ENCODE measurements at regions not wholly inside any gene's neighbourhood (a gene's known extent, or its start where the extent isn't known, plus 50 kb on each side); places are given as distances from the start of the nearest gene placed in this dataset.

DNA sequence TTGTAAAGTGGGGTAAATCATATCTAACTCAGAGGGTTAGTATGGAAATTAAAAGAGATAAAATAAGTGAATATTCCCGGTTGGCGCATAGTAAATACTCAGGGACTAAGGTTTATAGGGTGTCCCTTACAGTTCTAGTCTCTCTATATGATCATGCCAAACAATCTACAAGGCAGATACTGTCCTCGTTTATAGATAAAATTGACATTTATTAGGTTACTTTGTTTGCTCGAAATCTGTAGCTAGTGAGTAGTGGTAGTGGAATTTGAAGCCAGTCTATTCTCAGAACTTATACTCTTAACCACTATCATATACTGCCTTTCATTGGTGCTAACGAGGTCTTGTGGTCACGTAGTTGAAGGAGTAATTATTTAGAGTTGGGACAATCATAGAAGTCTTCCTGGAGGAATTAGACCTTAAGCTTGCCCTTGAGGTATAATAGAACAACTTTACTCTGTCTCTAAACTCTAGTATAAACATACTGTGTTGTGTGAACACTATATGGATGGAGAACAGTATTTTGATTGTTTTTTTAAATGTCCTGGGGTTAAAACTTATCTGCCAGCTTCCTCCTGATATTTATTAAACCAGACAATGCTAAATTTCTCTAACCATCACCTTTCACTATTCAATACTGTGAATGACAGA, 324.0 kb downstream of the STIM2 start:
- no peak overlapping the region for H3K4me3 Mint-ChIP-seq
- ATAC-seq (no peak), DNase-seq (no peak)
- H3K4me1 Mint-ChIP-seq (ENCODE audit: low read depth): no peaks in the 10 kb centered on the region
- no peaks in the 10 kb centered on the region for H3K27me3 Mint-ChIP-seq (ENCODE audit: low read depth)
- H3K36me3 Mint-ChIP-seq (ENCODE audit: insufficient read depth): no peaks in the 10 kb centered on the region
- no peaks in the 10 kb centered on the region for H3K9me3 Mint-ChIP-seq

DNA sequence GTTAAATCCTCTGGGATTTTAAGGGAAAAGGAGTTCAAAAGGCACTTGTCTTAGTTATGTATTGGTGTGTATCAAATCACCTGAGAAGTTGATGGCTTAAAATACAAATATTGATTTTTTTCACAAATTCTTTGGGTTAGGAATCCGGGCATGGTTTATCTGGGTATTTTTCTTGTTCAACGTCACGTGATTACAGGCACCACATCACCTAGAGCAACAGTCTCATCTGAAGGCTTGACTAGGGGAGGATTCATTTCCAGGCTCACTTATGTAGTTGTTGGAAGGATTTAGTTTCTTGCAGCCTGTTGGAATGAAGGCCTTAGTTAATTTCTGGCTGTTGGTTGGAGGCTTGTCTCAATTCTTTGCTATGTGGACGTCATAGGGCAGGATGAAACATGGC, 326.1 kb downstream of the STIM2 start:
- Mint-ChIP-seq H3K4me1 (ENCODE audit: low read depth) (no peaks in the 10 kb centered on the region), H3K9me3 (no peaks in the 10 kb centered on the region), H3K27me3 (ENCODE audit: low read depth) (no peaks in the 10 kb centered on the region), H3K4me3 (no peak overlapping the region), H3K36me3 (ENCODE audit: insufficient read depth) (no peaks in the 10 kb centered on the region)
- DNase-seq: no peak
- no peak for ATAC-seq

DNA sequence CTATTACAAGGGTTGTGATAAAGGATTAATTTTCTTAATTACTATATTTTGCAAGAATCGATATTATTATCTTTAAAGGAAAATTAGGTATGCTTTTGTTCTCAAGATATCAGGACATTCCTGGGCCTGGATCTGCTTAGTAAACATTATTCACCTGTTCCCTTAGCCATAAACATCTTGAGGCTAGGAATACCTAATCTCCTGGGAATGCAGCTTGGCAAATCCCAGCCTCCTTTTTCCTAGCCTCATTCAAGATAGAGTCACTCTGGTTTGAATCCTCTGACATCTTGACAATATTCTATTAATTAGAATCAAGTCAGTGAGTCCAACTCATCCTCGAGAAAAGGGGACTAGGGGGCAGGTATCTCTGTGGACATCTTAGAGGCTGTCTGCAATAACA, 327.1 kb downstream of the STIM2 start:
- Mint-ChIP-seq H3K27me3 (ENCODE audit: low read depth) (peaks cover 2% of the 10 kb centered on the region), H3K4me3 (no peak overlapping the region), H3K36me3 (ENCODE audit: insufficient read depth) (no peaks in the 10 kb centered on the region), H3K9me3 (no peaks in the 10 kb centered on the region), H3K4me1 (ENCODE audit: low read depth) (no peaks in the 10 kb centered on the region)
- ATAC-seq (no peak), DNase-seq (no peak)

DNA sequence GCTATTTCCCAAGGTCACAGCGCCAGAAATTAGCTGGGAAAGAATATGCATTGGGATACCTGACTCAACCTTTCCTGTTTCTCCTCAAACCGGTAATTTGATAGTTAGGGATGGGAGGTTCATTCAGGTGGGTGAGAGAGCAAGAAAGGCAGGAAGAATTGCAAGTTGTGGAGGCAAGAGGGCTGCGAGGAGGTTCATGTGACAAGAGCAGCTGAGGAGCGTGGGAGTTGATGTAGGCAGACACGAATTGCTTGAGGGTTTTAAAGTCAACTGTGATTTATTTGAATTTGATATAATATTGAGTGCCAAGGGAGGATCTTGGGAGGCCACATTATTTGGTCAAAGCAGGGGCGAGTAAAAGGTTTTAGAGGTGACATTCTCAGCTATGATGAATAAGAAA, 329.0 kb downstream of the STIM2 start:
- Mint-ChIP-seq H3K9me3 (no peaks in the 10 kb centered on the region), H3K4me3 (no peak overlapping the region), H3K27me3 (ENCODE audit: low read depth) (peaks cover 4% of the 10 kb centered on the region), H3K36me3 (ENCODE audit: insufficient read depth) (no peaks in the 10 kb centered on the region), H3K4me1 (ENCODE audit: low read depth) (no peaks in the 10 kb centered on the region)
- ATAC-seq (no peak), DNase-seq (no peak)

DNA sequence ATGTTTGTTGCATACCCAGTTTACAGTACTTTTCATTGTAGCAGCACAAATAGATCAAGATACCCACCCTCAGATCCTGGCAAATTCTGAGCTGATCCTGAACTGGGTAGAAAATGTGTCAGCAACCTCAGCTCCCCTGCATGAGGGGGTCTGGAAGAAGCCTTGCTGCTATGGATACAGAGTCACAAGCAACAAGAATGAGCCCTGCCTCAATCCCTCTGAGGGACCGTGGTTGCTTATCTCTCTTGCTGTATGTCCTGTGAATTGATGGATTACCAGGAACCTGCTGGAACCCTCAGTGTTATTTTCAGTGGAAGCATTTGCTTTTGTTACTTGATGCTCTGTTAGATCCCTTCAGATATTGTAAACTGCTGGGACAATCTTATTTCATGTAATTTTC, 331.0 kb downstream of the STIM2 start:
- H3K27me3 Mint-ChIP-seq (ENCODE audit: low read depth): peaks cover 4% of the 10 kb centered on the region
- no peak overlapping the region for H3K4me3 Mint-ChIP-seq
- no peaks in the 10 kb centered on the region for H3K36me3 Mint-ChIP-seq (ENCODE audit: insufficient read depth)

DNA sequence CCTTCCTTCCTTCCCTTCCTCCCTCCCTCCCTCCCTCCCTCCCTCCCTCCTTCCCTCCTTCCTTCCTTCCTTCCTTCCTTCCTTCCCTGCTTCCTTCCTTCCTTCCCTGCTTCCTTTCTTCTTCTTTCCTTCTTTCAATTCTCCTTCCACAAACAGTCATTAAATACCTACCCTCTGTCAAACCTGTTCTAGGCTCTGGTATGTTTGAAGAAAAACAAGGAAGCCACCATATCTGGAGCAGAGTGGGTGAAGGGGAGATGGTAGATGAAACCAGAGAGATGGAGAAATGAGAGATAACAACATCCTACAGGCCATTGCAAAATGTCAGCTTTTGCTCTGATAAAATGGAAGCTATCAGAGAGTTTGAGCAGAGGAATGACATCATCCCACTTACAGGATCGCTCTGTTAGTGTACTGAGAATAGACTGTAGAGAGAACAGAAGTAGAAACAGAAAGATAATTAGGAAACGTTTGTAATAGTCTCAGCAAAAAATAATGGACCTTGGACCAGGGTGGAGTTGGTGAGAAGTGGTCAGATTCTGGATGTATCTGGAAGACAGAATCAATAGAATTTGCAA, 334.0 kb downstream of the STIM2 start:
- Mint-ChIP-seq H3K4me1 (ENCODE audit: low read depth) (no peaks in the 10 kb centered on the region), H3K9me3 (no peaks in the 10 kb centered on the region), H3K36me3 (ENCODE audit: insufficient read depth) (no peaks in the 10 kb centered on the region), H3K4me3 (no peak overlapping the region), H3K27me3 (ENCODE audit: low read depth) (peaks cover 4% of the 10 kb centered on the region)
- DNase-seq (no peak), ATAC-seq (no peak)

More for the DNA sequence above, 331.0 kb downstream of the STIM2 start:
- H3K9me3 Mint-ChIP-seq: no peaks in the 10 kb centered on the region
- no peak for DNase-seq
- no peak for ATAC-seq
- H3K4me1 Mint-ChIP-seq (ENCODE audit: low read depth): no peaks in the 10 kb centered on the region

DNA sequence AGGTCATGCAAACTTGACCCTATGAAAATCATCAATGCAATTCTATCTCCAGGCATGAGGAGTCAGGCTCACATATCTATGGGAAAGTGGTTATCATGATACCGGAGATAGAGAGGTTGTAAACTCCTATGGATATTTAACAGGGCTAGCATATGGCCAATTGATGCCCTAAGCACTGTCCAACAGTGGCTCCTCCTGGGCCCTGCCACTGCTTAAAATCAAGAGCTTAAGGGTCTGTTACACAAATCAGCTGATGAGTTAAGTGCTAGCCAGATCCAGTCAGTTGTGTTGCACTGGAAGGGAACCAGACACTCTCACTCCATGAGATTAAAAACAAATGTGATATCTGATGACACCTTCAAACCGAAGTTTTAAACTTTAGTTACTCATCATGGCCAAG, 337.6 kb downstream of the STIM2 start:
- Mint-ChIP-seq H3K9me3 (no peaks in the 10 kb centered on the region), H3K4me3 (no peak overlapping the region), H3K36me3 (ENCODE audit: insufficient read depth) (no peaks in the 10 kb centered on the region), H3K27me3 (ENCODE audit: low read depth) (no peaks in the 10 kb centered on the region), H3K4me1 (ENCODE audit: low read depth) (no peaks in the 10 kb centered on the region)
- DNase-seq (no peak), ATAC-seq (no peak)

DNA sequence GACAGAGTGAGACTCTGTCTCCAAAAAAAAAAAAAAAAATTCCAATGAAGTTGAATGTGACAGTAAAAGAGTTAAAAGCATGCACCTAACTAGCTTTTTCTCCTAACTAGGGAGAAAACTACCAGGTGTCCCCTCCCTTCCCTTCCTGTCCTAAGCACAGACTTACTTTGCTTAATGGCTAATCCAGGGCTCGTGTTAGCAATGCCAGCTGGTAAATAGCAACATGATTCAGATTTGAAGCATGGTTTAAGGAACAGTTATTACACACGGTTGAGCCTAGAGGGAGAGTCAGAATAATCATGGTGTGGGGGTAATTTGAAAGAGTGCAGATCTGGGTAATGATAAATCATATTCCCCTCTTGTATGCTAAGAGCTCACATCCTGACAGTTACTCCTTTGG, 338.3 kb downstream of the STIM2 start:
- no peaks in the 10 kb centered on the region for H3K27me3 Mint-ChIP-seq (ENCODE audit: low read depth)
- H3K4me3 Mint-ChIP-seq: no peak overlapping the region
- no peaks in the 10 kb centered on the region for H3K36me3 Mint-ChIP-seq (ENCODE audit: insufficient read depth)
- DNase-seq (no peak), ATAC-seq (no peak)
- H3K4me1 Mint-ChIP-seq (ENCODE audit: low read depth): no peaks in the 10 kb centered on the region
- no peaks in the 10 kb centered on the region for H3K9me3 Mint-ChIP-seq

DNA sequence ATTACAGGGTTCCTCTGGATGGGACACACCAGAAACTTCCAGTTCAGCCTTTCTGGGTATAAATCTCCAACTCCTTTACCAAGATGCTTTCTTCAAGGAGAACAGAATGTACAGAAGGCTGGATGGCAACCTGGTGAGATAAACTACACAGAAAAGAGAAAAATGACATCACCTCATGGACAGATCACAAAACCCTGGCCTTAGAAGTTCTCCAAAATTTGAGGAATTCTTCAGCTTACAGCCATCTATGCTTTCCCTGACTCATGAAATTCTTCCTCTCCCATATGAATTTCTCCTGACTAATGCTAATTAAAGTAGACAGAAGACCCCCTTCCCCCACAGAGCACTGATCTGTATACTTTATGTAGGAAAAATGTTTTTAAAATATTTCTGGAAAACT, 345.4 kb downstream of the STIM2 start:
- H3K27me3 Mint-ChIP-seq (ENCODE audit: low read depth): no peaks in the 10 kb centered on the region
- H3K9me3 Mint-ChIP-seq: no peaks in the 10 kb centered on the region
- no peak overlapping the region for H3K4me3 Mint-ChIP-seq
- DNase-seq (no peak), ATAC-seq (no peak)
- H3K4me1 Mint-ChIP-seq (ENCODE audit: low read depth): no peaks in the 10 kb centered on the region
- no peaks in the 10 kb centered on the region for H3K36me3 Mint-ChIP-seq (ENCODE audit: insufficient read depth)

DNA sequence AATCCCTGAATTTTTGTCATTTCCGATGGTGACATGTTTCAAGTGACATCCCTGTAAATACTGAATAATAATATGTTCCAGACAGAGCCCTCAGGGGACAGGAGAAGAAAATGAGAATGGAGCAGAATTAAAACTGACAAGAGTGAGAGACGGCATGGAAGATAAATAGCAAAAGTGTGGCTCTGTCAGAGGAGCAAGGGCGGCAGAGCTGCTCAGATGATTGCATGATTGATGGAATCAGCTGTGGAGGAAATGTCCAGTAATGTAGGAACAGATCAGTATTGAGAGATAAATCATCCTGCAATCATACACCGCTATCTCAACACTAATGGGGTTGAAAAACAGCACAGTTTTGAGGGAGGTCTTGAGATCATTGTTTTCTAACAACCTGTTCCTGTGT, 350.3 kb downstream of the STIM2 start:
- H3K36me3 Mint-ChIP-seq (ENCODE audit: insufficient read depth): no peaks in the 10 kb centered on the region
- ATAC-seq: no peak

DNA sequence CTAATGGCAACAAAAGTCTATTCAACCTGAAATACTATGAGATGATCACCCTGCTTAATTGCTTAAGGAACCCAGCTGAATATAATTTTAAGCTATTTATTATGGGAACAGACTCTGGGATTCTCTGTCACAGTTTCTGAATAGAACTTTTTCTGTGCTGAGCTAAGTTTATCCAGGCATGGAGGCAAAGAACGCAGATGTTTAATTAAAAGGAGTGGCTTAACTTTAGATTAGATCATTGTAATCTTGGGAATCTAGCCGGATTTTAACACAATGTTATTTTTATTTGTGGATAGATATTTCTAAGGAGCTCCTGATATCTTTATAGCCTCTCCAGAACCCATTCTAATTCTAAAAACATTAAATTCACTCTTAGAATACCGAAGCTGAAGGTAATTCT, 353.4 kb downstream of the STIM2 start:
- H3K36me3 Mint-ChIP-seq (ENCODE audit: insufficient read depth): no peaks in the 10 kb centered on the region
- ATAC-seq: no peak
- peaks cover 2% of the 10 kb centered on the region for H3K4me1 Mint-ChIP-seq (ENCODE audit: low read depth)
- no peak overlapping the region for H3K4me3 Mint-ChIP-seq
- no peak for DNase-seq
- no peaks in the 10 kb centered on the region for H3K27me3 Mint-ChIP-seq (ENCODE audit: low read depth)
- H3K9me3 Mint-ChIP-seq: peaks cover 3% of the 10 kb centered on the region

More for the DNA sequence above, 350.3 kb downstream of the STIM2 start:
- Mint-ChIP-seq H3K4me1 (ENCODE audit: low read depth) (no peaks in the 10 kb centered on the region), H3K9me3 (peaks cover 3% of the 10 kb centered on the region), H3K4me3 (no peak overlapping the region), H3K27me3 (ENCODE audit: low read depth) (no peaks in the 10 kb centered on the region)
- no peak for DNase-seq

DNA sequence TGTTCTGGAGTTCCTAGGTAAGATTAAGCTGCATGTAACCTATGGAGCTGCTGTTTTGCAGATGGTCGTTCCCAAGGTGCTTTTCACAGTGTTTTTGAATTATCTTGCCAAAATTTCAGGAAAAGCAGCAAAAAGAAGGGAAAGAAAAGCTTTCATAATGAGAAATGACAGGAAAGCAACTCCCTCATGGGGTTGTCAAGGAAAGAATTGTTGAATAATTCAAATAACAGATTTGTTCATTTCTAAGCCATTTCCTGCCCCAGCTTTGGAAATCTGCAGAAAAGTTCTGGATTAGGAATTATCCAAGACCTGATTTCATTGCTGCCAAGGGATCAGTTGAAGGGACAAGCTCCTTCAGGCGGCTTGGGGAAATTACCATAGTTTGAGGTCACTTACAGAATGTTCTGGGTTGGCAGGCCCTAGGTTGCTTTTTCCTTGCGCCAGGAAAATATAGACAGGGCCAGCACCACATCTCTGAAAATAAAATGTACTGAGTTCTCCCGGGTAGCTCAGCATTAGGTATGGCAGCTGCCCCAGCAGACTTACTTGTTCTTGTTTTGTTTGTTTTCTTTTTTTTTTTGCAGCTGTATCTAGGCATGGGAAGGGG, 354.7 kb downstream of the STIM2 start:
- Mint-ChIP-seq H3K4me3 (no peak overlapping the region), H3K9me3 (peaks cover 3% of the 10 kb centered on the region), H3K27me3 (ENCODE audit: low read depth) (no peaks in the 10 kb centered on the region), H3K4me1 (ENCODE audit: low read depth) (peaks cover 2% of the 10 kb centered on the region), H3K36me3 (ENCODE audit: insufficient read depth) (no peaks in the 10 kb centered on the region)
- DNase-seq: no peak
- no peak for ATAC-seq

DNA sequence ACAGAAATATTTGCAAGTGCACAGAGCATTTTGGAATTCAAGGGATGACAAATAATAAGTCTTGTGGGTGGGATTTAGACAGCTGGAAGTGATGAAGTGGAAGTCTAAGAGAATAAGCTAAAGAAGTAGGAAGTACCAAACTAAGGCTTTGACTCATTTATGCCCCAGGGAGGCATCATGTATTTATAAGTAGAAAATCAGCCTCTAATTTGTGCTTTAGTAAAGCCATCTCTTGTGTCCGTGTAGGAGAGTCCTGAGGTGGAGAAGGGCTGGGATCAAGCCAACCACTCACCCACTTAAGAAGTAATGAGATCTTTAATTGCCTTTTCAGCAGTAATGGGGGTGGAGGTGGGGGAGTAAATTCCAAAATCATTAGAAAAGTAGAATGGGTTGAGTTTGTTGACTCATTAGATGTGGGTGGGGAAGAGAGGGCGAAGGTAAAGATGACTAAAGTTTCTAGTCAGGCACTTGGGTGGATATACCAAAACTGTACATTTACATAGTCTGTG, 356.7 kb downstream of the STIM2 start:
- H3K27me3 Mint-ChIP-seq (ENCODE audit: low read depth): no peaks in the 10 kb centered on the region
- peaks cover 3% of the 10 kb centered on the region for H3K9me3 Mint-ChIP-seq
- ATAC-seq (no peak), DNase-seq (no peak)
- H3K36me3 Mint-ChIP-seq (ENCODE audit: insufficient read depth): no peaks in the 10 kb centered on the region
- H3K4me1 Mint-ChIP-seq (ENCODE audit: low read depth): peaks cover 2% of the 10 kb centered on the region
- H3K4me3 Mint-ChIP-seq: no peak overlapping the region

DNA sequence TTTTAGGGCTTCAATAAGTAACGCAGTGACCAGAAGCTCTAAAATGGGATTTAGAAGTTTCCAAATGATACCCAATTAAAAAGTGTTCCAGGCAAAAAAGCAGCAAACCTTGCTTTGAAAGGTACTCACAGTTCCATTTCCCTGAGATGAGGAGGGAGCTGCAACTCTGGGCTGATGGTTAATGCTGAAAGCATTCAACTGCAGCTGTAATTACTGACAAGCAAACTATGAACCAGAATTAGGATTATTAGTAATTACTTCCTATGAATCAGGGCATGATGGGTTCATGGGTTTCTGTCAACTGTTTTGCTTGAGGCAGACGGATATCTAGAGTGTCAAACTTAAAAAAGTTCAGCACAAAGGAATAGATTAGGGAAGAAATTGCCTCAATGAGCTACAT, 357.4 kb downstream of the STIM2 start:
- no peaks in the 10 kb centered on the region for H3K36me3 Mint-ChIP-seq (ENCODE audit: insufficient read depth)
- peaks cover 2% of the 10 kb centered on the region for H3K4me1 Mint-ChIP-seq (ENCODE audit: low read depth)
- ATAC-seq (no peak), DNase-seq (no peak)
- H3K27me3 Mint-ChIP-seq (ENCODE audit: low read depth): no peaks in the 10 kb centered on the region
- no peak overlapping the region for H3K4me3 Mint-ChIP-seq
- peaks cover 3% of the 10 kb centered on the region for H3K9me3 Mint-ChIP-seq

DNA sequence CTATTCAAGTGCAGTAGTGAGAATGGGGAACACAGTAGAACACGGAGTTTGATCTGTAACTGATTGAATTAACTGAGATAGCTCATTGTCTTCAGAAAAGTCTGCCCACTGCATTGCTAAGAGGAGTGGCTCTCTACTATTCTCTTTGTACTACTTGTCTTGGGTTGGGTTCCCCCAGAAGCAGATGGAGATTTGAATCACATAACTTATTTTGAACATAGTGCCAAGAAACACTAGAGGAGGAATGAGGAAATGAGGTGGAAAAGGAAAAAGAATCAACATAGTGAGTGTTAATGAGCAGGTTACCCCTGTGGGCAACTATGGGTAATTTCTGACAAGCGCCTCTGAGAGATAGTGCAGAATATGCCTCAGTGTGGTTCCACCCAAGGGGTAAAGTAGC, 362.7 kb downstream of the STIM2 start:
- H3K4me3 Mint-ChIP-seq: no peak overlapping the region
- no peak for DNase-seq
- H3K4me1 Mint-ChIP-seq (ENCODE audit: low read depth): no peaks in the 10 kb centered on the region
- no peaks in the 10 kb centered on the region for H3K9me3 Mint-ChIP-seq
- ATAC-seq: no peak
- no peaks in the 10 kb centered on the region for H3K27me3 Mint-ChIP-seq (ENCODE audit: low read depth)
- no peaks in the 10 kb centered on the region for H3K36me3 Mint-ChIP-seq (ENCODE audit: insufficient read depth)

Data from activated T-cell treated with anti-CD3 and anti-CD28 coated beads, Interleukin-2, amount 50 U/mL, for 4 hours (primary cell).